KMS-11 (cell line): ENCODE measurements at regions not wholly inside any gene's neighbourhood (a gene's known extent, or its start where the extent isn't known, plus 50 kb on each side); places are given as distances from the start of the nearest gene placed in this dataset.
"Not testable (repeated sequence)": the region's sequence is repeated elsewhere in the genome, so short reads cannot be mapped to it uniquely, and the experiment has no call there.

Source experiments
- H2AFZ ChIP-seq: fragments of 200-600 bp; sonication (generic); 2 replicates; pipeline ENCODE4 v1.6.1; 2016; ENCODE audit warnings: antibody characterized with exemption, mixed run types, low read depth
- H3K27ac ChIP-seq: fragments of 200-600 bp; sonication (generic); 2 replicates; pipeline ENCODE4 v1.6.1; 2016; ENCODE audit warnings: mild to moderate bottlenecking, mixed run types
- H3K27me3 ChIP-seq: fragments of 200-600 bp; sonication (generic); 2 replicates; pipeline ENCODE4 v1.6.1; 2017; ENCODE audit warnings: mild to moderate bottlenecking, low read depth, mixed run types, moderate library complexity; ENCODE audit not compliant: insufficient read depth
- H3K36me3 ChIP-seq: fragments of 200-600 bp; sonication (generic); 2 replicates; pipeline ENCODE4 v1.6.1; 2017; ENCODE audit warnings: mild to moderate bottlenecking, mixed run types; ENCODE audit not compliant: insufficient read depth
- H3K4me1 ChIP-seq: fragments of 200-600 bp; sonication (generic); 2 replicates; pipeline ENCODE4 v1.6.1; 2016; ENCODE audit warnings: mild to moderate bottlenecking, low read depth, mixed run types; ENCODE audit not compliant: poor library complexity, severe bottlenecking
- H3K4me2 ChIP-seq: fragments of 200-600 bp; sonication (generic); 2 replicates; pipeline ENCODE4 v1.7.0; 2016; ENCODE audit warnings: mild to moderate bottlenecking, mixed run types
- H3K4me3 ChIP-seq: fragments of 200-600 bp; sonication (generic); IDR thresholded peaks from 2 replicates; pipeline ENCODE4 v1.6.1; 2017; ENCODE audit warnings: low read depth, low read length, mixed read lengths; ENCODE audit not compliant: insufficient read depth
- H3K79me2 ChIP-seq: fragments of 200-600 bp; sonication (generic); 2 replicates; pipeline ENCODE4 v1.6.1; 2016; ENCODE audit warnings: low read depth, mixed run types; ENCODE audit not compliant: insufficient read depth
- H3K9ac ChIP-seq: fragments of 200-600 bp; sonication (generic); 2 replicates; pipeline ENCODE4 v1.6.1; 2016; ENCODE audit warnings: mild to moderate bottlenecking, mixed run types
- H4K20me1 ChIP-seq: fragments of 200-600 bp; sonication (generic); 2 replicates; pipeline ENCODE4 v1.6.1; 2016; ENCODE audit warnings: mild to moderate bottlenecking, mixed run types; ENCODE audit not compliant: insufficient read depth
- CTCF ChIP-seq: fragments of 200-600 bp; sonication (generic); conservative IDR thresholded peaks from 2 replicates; pipeline ENCODE4 v1.6.1; 2017; ENCODE audit warnings: low read depth, mild to moderate bottlenecking, antibody characterized with exemption, low read length, moderate library complexity, mixed read lengths

- no peak for TF ChIP-seq CTCF
- Histone ChIP-seq H3K9ac (no peak overlapping the region), H3K27me3 (no peaks in the 10 kb centered on the region), H3K4me2 (peak overlapping the region; percentile 63), H2AFZ (no peak overlapping the region), H4K20me1 (no peaks in the 10 kb centered on the region), H3K27ac (peak overlapping the region; percentile 55; the same call in 1 of the 2 replicates), H3K4me1 (peaks cover 54% of the 10 kb centered on the region), H3K36me3 (no peaks in the 10 kb centered on the region), H3K79me2 (no peaks in the 10 kb centered on the region), H3K4me3 (no peak overlapping the region)
Observed at GRCh38 chr2:147288131-147288530, 556.7 kb upstream of the ACVR2A start.

- H2AFZ ChIP-seq: no peak overlapping the region
- no peak overlapping the region for H3K9ac ChIP-seq
- no peaks in the 10 kb centered on the region for H3K36me3 ChIP-seq
- H3K79me2 ChIP-seq: no peaks in the 10 kb centered on the region
- peak; percentile 29; the same call in 1 of the 2 replicates for TF ChIP-seq CTCF
- no peaks in the 10 kb centered on the region for H3K27me3 ChIP-seq
- H3K4me2 ChIP-seq: no peak overlapping the region
- H3K27ac ChIP-seq: no peak overlapping the region
- H4K20me1 ChIP-seq: no peaks in the 10 kb centered on the region
- H3K4me3 ChIP-seq: no peak overlapping the region
- no peaks in the 10 kb centered on the region for H3K4me1 ChIP-seq
Observed at GRCh38 chr2:147275943-147276342, 568.9 kb upstream of the ACVR2A start.

- no peak overlapping the region for H3K4me3 ChIP-seq
- no peak overlapping the region for H3K9ac ChIP-seq
- H3K4me1 ChIP-seq: no peaks in the 10 kb centered on the region
- TF ChIP-seq CTCF: no peak
- H3K27ac ChIP-seq: no peak overlapping the region
- H3K27me3 ChIP-seq: no peaks in the 10 kb centered on the region
- no peaks in the 10 kb centered on the region for H4K20me1 ChIP-seq
- no peak overlapping the region for H3K4me2 ChIP-seq
- no peaks in the 10 kb centered on the region for H3K79me2 ChIP-seq
- H3K36me3 ChIP-seq: no peaks in the 10 kb centered on the region
- H2AFZ ChIP-seq: no peak overlapping the region
Observed at GRCh38 chr2:147273628-147274027, 571.2 kb upstream of the ACVR2A start.

- no peak overlapping the region for H2AFZ ChIP-seq
- no peaks in the 10 kb centered on the region for H3K4me1 ChIP-seq
- TF ChIP-seq CTCF: no peak
- no peak overlapping the region for H3K4me3 ChIP-seq
- H3K79me2 ChIP-seq: no peaks in the 10 kb centered on the region
- no peaks in the 10 kb centered on the region for H4K20me1 ChIP-seq
- no peaks in the 10 kb centered on the region for H3K27me3 ChIP-seq
- H3K36me3 ChIP-seq: no peaks in the 10 kb centered on the region
- H3K27ac ChIP-seq: no peak overlapping the region
- H3K9ac ChIP-seq: no peak overlapping the region
- no peak overlapping the region for H3K4me2 ChIP-seq
Observed at GRCh38 chr2:147273106-147273505, 571.7 kb upstream of the ACVR2A start.

- not testable (repeated sequence) for H2AFZ ChIP-seq, H3K4me2 ChIP-seq, H3K27me3 ChIP-seq, H3K27ac ChIP-seq, H3K36me3 ChIP-seq, H3K9ac ChIP-seq, H3K4me3 ChIP-seq, H3K79me2 ChIP-seq, H3K4me1 ChIP-seq, H4K20me1 ChIP-seq
Observed at GRCh38 chr2:147269581-147269980, 575.2 kb upstream of the ACVR2A start.
